Skeletal muscle satellite cell (primary cell): ENCODE measurements at regions not wholly inside any gene's neighbourhood (a gene's known extent, or its start where the extent isn't known, plus 50 kb on each side); places are given as distances from the start of the nearest gene placed in this dataset.
"Not testable (repeated sequence)": the region's sequence is repeated elsewhere in the genome, so short reads cannot be mapped to it uniquely, and the experiment has no call there.

Experiments
- H3K27me3 ChIP-seq: 2 replicates; pipeline ENCODE4 v1.7.0; 2013; ENCODE audit warnings: low read length; ENCODE audit not compliant: control insufficient read depth, insufficient read depth
- H3K36me3 ChIP-seq: 2 replicates; pipeline ENCODE4 v1.7.0; 2013; ENCODE audit warnings: mild to moderate bottlenecking, control low read depth, low read length; ENCODE audit not compliant: insufficient read depth
- H3K4me1 ChIP-seq: 2 replicates; pipeline ENCODE4 v1.7.0; 2013; ENCODE audit warnings: low read length; ENCODE audit not compliant: control insufficient read depth, insufficient read depth
- H3K4me2 ChIP-seq: 2 replicates; pipeline ENCODE4 v1.7.0; 2013; ENCODE audit warnings: mild to moderate bottlenecking, low read length
- H3K4me3 ChIP-seq: 2 replicates; pipeline ENCODE4 v1.7.0; 2013; ENCODE audit warnings: low read length
- H3K9ac ChIP-seq: 2 replicates; pipeline ENCODE4 v1.7.0; 2013; ENCODE audit warnings: mild to moderate bottlenecking, low read depth, low read length, moderate library complexity
- H3K9me3 ChIP-seq: replicated peaks from 2 replicates; pipeline ENCODE4 v1.7.0; 2013; ENCODE audit warnings: mild to moderate bottlenecking, control low read depth, low read length

DNA sequence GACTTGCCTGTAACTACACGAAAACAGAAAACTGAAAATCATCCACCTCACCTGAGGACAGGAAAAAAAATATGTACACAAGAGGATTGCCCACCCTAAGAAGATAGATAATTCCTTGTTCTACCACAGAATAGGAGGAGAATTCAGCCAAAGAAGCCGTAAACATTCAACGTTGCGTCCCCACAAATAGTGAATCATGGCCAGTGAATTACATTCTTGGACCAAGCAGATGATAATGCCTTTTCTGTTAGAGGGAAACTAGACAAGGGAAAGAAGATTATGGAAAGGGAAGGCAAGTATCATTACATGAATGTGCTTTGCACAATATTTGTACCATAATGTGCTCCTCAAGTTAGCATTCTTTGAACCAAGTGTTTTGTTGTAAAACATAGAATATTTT lies 95.5 kb upstream of the C1QTNF7 start:
- Histone ChIP-seq H3K36me3 (no peaks in the 10 kb centered on the region), H3K4me3 (no peak overlapping the region), H3K9me3 (no peaks in the 10 kb centered on the region), H3K4me1 (peaks cover 18% of the 10 kb centered on the region), H3K9ac (no peak overlapping the region), H3K27me3 (no peaks in the 10 kb centered on the region), H3K4me2 (no peak overlapping the region)

DNA sequence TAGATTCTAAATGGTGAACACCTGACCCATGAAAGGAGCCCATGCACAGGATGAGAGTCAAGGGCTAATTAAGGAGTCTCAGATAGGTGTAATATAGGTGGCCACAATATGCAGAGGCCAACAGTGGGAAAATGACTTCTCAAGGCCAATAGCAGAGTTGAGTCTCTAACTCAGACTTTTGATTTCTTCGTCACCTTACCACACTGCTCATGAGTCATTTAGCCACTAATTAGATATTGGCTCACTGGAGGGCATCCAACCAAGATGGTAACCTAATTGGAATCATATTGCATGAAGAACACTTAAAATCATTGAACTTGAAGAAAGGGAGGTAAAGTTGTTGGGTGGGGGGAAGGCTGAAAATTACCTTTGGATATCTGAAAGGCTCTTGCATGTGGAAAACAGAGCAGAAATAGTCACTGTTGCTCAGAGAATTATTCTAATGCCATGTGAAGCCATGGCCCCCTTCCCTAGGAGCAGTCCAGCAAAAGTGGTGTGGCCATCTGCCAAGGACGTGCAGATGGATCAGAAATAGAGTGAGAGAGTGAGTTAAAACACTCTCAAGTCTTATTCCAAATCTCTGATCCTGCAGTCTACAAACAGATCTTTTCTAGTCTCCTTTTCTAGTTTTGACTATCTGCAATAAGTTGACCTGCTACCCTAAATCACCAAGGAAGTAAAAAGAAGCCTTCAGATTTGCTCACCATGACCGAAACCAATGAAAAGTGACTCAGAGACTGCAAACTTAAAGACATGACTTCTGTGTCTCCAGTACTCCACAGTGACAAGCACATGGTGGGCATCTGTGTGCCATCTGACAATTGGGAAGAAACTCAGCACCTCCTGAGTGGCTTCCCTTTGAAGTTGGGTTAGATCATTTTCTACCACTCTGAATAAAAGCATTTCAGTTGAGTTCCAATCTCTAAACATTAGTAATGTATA lies 93.9 kb upstream of the C1QTNF7 start:
- H3K27me3 ChIP-seq: no peaks in the 10 kb centered on the region
- H3K4me1 ChIP-seq: peaks cover 6% of the 10 kb centered on the region

GRCh38 chr4:15336410-15337167 lies 91.2 kb upstream of the C1QTNF7 start:
- Histone ChIP-seq H3K27me3 (no peaks in the 10 kb centered on the region), H3K36me3 (no peaks in the 10 kb centered on the region), H3K9ac (no peak overlapping the region), H3K4me2 (no peak overlapping the region), H3K4me3 (no peak overlapping the region), H3K9me3 (no peaks in the 10 kb centered on the region), H3K4me1 (peaks cover 6% of the 10 kb centered on the region)

More for the DNA sequence above, 93.9 kb upstream of the C1QTNF7 start:
- Histone ChIP-seq H3K9ac (no peak overlapping the region), H3K36me3 (no peaks in the 10 kb centered on the region), H3K9me3 (no peaks in the 10 kb centered on the region), H3K4me2 (no peak overlapping the region), H3K4me3 (no peak overlapping the region)

DNA sequence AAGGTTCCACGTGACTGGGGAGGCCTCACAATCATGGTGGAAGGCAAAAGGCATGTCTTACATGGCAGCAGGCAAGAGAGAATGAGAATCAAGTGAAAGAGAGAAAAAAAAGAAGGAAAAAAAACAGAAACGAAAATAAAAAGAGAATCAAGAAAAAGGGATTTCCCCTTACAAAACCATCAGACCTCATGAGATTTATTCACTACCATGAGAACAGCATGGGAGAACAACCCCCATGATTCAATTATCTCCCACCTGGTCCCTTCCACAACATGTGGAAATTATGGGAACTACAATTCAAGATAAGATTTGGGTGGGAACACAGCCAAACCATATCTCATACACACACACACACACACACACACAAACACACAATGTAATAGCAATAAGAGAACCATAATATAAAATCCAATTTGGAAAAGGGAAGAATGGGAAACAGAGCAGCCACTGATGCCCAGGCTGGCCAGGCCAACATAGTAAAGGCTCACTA lies 90.6 kb upstream of the C1QTNF7 start:
- not testable (repeated sequence) for H3K4me1 ChIP-seq, H3K4me2 ChIP-seq, H3K27me3 ChIP-seq, H3K4me3 ChIP-seq, H3K9me3 ChIP-seq, H3K36me3 ChIP-seq, H3K9ac ChIP-seq

- H3K9ac ChIP-seq: no peak overlapping the region
- no peak overlapping the region for H3K4me2 ChIP-seq
- H3K4me1 ChIP-seq: peaks cover 6% of the 10 kb centered on the region
- peaks cover 6% of the 10 kb centered on the region for H3K27me3 ChIP-seq
- H3K4me3 ChIP-seq: no peak overlapping the region
- no peaks in the 10 kb centered on the region for H3K36me3 ChIP-seq
- no peaks in the 10 kb centered on the region for H3K9me3 ChIP-seq
These were observed 88.1 kb upstream of the C1QTNF7 start for GRCh38 chr4:15339737-15340136.

DNA sequence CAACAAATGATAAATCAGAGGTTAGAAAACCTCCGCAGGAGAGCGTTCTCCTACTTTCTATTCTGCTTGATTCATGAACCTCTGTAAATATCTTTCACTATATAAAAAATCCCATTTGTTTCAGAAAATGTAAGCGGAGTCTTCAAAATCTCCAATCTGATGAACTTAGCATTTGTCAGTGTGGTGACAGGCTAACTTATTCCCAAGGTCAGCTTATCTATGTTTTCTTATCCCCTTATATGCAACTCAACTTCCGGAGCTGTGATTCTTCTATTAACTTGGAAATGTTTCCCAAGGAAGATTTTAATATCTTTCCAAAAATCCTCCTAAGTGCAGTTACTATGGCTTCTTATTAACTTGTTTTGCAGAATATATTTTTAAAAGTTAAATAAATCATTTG lies 87.5 kb upstream of the C1QTNF7 start:
- Histone ChIP-seq H3K4me1 (peaks cover 6% of the 10 kb centered on the region), H3K9me3 (no peaks in the 10 kb centered on the region), H3K9ac (no peak overlapping the region), H3K4me3 (no peak overlapping the region), H3K27me3 (peaks cover 11% of the 10 kb centered on the region), H3K4me2 (no peak overlapping the region), H3K36me3 (no peaks in the 10 kb centered on the region)

DNA sequence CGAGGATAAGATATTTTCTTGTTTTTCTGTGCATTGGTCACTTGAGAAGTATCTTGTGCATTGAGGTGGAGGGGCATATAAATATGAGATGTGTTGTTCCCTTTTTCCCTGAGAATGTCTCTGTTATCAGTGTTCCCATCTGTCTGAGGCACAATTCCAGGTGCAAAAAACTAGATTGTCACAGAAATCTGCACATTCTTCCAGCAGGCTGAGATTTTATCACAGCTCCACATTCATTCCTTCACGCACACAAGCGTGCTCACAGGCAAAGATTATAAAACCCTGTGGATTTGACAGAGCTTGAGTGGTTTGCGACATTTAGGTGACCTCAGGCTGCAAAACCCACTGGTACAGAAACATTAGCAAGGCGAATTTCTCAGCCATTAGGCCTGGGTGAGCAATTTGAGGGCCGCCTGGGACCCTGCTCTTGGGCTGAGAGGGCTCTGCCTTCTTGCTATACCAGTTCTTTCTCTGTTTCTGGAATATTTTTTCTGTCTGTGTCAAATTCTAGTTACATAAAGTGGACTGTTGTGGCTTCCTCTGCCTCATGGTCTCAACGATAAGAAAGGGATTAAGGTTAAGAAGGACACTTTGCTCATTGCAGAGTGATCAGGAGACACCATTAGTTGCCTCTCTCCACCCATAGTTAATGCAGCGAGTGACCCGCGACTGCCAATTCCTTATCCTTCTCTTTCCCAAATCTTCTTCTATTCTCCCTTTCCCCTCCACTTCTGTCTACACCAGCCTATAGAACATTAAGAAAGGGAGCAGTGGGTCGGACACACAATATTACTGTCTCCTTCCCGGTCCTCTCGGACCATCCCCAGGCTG lies 86.7 kb upstream of the C1QTNF7 start:
- no peak overlapping the region for H3K4me3 ChIP-seq
- H3K4me1 ChIP-seq: peaks cover 6% of the 10 kb centered on the region
- H3K36me3 ChIP-seq: no peaks in the 10 kb centered on the region
- peaks cover 13% of the 10 kb centered on the region for H3K27me3 ChIP-seq
- no peak overlapping the region for H3K9ac ChIP-seq
- no peak overlapping the region for H3K4me2 ChIP-seq
- H3K9me3 ChIP-seq: no peaks in the 10 kb centered on the region

DNA sequence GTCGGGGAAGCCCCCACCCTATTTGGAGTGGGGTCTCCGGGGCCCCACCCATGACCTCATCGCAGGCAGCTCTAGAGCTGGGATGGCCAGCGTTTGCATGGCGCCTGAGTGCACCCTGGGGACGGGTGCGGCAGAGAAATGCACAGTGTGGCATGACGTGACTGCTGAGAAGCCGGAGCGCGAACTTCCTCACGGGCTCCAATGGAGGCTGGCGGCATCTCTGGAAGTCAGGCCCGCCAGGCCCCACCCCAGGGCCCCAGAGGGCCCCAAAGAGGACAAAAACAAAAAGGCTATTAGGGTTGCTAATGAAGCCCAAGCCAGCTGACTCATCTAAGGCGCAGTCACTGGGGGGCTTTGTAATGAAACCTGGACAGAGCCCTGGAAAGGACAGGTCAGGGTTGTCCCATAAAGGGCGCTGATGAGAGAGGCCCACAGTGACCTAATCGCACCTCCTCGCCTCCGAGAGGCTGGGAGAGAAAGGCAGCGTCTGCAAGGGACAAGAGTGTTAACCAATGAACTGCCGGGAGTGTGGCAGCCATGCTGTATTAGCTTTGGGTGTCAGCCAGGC lies 86.0 kb upstream of the C1QTNF7 start:
- Histone ChIP-seq H3K4me1 (peaks cover under 1% of the 10 kb centered on the region), H3K4me3 (no peak overlapping the region), H3K36me3 (no peaks in the 10 kb centered on the region), H3K9ac (no peak overlapping the region), H3K27me3 (peaks cover 13% of the 10 kb centered on the region), H3K4me2 (no peak overlapping the region), H3K9me3 (no peaks in the 10 kb centered on the region)

GRCh38 chr4:15343000-15343399 lies 84.8 kb upstream of the C1QTNF7 start:
- no peak overlapping the region for H3K9ac ChIP-seq
- H3K4me1 ChIP-seq: no peaks in the 10 kb centered on the region
- H3K4me3 ChIP-seq: no peak overlapping the region
- H3K4me2 ChIP-seq: no peak overlapping the region
- peaks cover 18% of the 10 kb centered on the region for H3K27me3 ChIP-seq
- no peaks in the 10 kb centered on the region for H3K36me3 ChIP-seq
- H3K9me3 ChIP-seq: no peaks in the 10 kb centered on the region

GRCh38 chr4:15343581-15343980 lies 84.3 kb upstream of the C1QTNF7 start:
- peaks cover 18% of the 10 kb centered on the region for H3K27me3 ChIP-seq
- no peaks in the 10 kb centered on the region for H3K36me3 ChIP-seq
- H3K9ac ChIP-seq: no peak overlapping the region
- no peaks in the 10 kb centered on the region for H3K4me1 ChIP-seq
- H3K9me3 ChIP-seq: no peaks in the 10 kb centered on the region
- no peak overlapping the region for H3K4me3 ChIP-seq
- no peak overlapping the region for H3K4me2 ChIP-seq

- Histone ChIP-seq H3K36me3 (no peaks in the 10 kb centered on the region), H3K27me3 (peaks cover 18% of the 10 kb centered on the region), H3K4me2 (no peak overlapping the region), H3K4me3 (no peak overlapping the region), H3K9me3 (no peaks in the 10 kb centered on the region), H3K4me1 (no peaks in the 10 kb centered on the region), H3K9ac (no peak overlapping the region)
These were observed 83.8 kb upstream of the C1QTNF7 start for GRCh38 chr4:15344041-15344440.
